GM18907 (cell line): ENCODE measurements at regions not wholly inside any gene's neighbourhood (a gene's known extent, or its start where the extent isn't known, plus 50 kb on each side); places are given as distances from the start of the nearest gene placed in this dataset.

Experiments
- ATAC-seq: cut with Tn5 transposase; IDR thresholded peaks from one replicate; pipeline ENCODE4 v1.9.1; 2021; ENCODE audit warnings: mild to moderate bottlenecking, moderate library complexity; ENCODE audit not compliant: unreplicated experiment

DNA sequence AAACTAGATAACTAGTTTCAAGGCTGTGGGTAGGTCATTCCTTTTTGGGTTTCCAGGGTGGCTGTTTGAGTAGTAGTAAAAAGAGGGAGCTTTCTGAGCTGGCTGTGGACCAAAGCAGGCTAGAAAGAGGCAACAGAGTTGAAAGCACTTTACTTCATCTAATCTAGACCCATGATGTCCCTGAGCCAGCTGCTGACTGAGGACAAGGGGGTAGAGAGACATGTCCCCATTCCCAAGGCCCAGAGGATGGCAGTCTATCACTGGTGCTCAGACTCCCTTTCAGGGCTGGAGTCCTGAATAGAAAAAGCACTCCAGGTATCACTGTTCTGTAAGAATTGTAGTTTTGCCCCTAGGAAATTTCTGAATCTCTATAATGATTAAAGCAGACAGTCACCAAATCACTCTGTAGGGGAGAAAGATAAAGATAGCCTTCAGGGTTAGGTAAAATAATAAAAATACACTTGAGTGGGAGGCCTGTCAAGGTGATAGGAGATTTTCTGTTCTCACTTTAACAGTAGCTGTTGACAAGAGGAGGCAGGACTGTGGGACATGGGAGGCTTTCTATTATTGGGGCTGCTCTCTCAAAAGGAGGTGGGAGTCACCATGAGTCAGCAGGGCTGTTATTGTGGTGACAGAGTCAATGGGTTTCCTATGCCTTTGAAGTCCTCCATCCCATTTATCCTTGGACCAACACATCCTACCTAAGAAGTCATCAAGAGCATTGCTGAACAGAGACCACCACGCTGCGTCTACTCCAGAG, 190.2 kb upstream of the MPHOSPH6 start:
- ATAC-seq = no peak

DNA sequence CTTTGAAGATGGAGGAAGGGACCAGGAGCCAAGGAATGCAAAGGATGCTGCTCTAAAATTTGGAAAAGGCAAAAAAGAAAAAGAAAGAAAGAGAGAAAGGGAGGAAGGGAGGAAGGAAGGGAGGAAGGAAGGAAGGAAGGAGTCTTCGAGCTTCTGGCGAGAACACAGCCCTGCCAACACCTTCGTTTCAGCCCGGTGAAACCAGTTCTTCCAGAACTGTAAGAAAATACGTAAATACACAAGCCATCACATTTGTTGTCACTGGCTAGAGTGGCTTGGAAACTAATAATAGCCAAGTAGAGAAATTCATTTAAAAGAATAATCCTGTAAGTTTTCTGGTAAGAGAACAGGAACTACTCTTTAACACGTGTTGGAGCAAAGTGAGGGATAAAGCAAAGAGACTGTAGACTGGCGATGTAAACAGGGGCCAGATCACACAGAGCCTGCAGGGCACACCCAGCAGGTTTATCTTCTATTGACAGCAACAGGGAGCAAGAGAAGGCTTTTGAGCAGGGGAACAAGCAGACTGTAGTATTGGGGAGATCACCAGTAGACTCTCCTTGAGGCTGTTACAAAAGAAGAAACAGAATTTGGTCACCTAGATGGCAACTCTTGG, 188.7 kb upstream of the MPHOSPH6 start:
- ATAC-seq = no peak

DNA sequence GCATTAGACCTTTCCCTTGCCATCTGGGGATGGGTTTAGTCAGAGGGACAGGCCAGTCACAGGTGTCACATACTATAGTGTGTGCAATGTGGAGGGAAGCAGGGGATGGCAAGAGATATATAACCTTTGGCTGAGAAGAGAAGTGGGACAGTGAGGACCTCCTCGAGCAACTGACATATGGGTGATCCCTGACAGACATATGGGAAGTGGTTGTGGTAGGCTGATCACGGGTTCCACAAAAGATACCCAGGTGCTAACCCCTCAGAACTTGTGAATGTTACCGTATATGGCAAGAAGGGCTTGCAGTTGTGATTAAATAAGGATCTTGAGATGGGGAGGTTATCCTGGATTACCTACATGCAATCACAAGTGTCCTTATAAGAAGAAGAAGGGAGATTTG, 188.1 kb upstream of the MPHOSPH6 start:
- ATAC-seq = no peak

DNA sequence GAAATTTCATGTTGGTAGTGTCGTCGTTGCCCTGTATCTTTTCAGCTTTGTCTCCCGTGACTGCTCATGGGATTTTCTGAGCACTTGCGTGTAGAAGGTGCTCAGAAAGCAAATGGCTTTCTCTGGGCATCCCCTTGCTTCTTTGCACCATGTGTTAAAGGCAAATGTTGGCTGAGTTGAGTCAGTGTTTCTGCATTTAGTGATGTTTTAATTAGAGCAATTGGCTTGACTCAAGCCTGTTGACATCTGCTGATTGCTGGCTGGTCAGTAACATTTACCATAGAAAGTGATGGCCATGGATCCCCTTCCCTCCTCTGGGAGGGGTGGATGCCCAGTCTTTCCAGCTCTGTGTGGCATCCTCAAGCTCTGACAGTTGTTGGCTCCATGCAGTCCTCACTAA, 187.2 kb upstream of the MPHOSPH6 start:
- ATAC-seq = no peak

DNA sequence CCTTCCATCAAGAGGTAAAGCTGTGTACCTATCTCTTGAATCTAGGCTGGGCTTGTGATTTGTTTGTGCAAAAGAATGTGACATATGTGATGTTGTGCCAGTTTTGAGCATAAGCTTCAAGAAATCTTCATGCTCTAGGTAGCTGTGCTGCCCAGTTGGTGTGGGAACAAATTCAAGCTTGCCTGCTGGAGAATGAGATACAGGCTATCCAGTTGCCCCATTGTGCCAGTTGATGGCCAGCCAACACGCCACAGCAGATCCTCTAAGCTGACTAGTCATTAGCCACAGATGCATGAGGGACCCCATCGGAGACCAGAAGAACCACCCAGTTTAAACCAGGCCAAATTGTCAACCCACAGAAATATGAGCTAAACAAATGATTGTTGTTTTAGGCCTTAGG, 180.5 kb upstream of the MPHOSPH6 start:
- no peak for ATAC-seq

DNA sequence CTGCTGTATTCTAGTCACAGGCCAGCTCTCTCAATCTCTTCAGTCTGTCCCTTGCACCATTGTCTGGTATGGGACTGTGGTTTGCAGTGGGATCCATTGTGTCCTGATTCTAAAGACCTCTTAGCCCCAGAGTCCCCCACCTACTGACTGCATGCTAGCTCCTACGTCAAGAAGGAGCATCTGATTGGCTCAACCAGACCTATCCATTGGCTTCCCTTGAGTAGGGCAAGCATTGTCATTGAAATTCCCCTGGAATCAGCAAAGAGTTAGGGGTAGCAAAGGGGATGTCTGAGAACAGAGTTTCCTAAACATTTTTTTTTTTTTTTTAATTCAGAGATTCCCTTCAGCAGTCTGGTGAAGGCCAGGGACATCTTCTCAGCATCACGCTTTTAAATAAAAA, 175.3 kb upstream of the MPHOSPH6 start:
- no peak for ATAC-seq

DNA sequence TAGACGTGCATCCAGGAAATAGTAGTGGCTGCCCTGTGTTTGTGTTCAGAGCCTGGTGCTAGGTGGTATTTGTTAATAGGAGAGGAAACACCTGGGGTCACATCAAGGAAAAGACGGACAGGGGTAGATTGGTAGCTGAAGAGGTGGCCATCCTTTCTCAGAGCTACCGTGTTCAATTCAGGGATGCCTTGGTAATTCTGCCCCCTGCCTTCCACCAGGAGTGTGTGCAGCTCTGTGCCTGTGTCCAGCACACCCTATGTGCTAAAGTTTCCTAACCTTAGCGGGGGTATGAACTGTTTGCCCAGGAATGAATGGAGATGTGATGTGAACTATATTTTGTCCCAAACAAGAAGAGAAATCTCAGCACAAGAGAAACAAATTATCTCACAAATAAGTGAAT, 174.1 kb upstream of the MPHOSPH6 start:
- ATAC-seq = no peak

DNA sequence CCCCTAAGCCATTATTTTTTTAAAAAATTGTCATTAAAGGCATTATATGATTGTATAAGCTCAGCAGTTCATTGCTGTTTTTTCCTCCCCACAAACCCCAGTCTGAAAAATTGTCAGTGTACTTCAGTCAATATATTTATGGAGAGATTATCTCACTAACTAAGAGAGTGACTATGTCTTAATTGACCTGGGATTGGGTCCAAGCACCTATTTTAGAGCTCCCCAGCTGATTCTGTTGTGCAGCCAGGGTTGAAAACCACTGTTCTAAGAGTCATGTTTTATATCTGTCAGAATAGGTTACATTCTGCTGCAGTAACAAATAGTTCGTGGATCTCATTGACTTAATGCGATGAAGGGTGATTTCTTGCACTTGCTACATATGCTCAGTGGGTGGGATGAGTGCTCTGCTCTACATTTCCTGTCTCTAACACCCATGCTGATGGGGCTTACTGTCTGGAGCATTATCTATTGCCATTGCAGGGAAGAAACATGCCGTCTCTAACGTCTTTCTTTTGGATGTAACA, 171.2 kb upstream of the MPHOSPH6 start:
- no peak for ATAC-seq

DNA sequence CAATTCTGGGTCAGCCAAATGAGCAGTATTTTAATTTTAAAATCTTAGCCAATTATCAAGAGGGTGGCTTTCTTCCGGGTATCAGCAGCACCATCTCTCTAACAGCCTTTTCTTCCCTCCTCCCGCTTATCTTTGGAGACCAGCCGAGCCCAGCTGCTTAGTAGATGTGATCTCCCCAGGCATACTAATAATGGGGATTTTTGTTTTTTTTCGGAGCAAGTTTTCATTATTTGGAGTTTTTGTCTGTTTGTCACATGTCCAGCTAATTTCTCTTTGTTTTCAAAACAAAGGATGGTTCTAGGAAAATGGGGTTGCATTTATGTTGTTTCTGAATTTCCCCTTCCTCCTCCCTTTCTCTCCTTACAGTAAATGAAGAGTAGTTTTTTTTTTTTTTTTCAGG, 170.5 kb upstream of the MPHOSPH6 start:
- ATAC-seq = no peak

DNA sequence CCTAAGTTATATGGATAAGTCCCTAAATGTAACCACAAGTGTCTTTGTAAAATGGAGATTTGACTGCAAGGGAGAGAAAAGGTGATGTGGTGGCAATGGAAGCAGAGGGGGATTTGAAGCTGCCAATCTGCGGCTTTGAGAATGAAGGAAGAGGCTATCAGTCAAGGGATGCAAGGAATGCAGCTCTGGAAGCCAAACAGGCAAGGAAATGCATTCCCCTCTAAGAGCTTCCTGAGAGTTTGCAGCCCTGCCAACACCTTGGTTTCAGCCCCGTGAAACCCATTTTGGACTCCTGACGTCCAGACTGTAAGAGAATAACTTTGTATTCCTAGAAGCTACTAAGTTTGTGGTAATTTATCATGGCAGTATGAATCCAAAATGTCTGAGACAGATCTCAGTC, 167.3 kb upstream of the MPHOSPH6 start:
- no peak for ATAC-seq

DNA sequence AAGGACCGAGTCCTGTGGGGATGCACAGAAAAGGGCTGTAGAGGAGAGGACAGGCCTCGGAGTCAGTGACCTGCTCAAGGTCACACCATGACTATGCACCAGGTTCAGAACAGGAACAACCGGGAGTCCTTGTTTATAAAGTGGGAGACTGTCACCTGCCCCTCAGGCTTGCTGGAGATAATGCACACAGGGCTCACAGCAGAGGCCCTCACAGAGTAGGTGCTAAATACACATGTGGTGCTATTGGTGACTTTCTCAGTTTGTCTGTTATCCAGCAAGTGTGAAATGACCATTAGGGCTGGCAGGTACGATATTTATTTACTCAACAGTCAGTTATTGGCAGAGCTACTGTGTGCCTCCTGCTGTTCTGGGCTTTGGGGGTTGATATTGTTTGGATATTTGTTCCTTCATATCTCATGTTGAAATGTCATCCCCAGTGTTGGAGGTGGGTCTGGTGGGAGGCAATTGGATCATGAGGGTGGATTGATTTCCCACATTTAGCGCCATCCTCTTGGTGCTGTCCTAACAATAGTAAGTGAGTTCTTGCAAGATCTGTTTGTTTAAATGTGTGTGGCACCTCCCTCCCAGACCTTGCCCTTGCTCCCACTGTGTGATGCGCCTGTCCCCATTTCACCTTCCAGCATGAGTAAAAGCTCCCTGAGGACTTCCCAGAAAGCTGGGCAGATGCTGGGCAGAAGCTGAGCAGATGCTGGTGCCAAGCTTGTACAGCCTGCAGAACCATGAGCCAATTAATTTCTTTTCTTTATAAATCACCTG, 162.1 kb upstream of the MPHOSPH6 start:
- ATAC-seq = no peak

DNA sequence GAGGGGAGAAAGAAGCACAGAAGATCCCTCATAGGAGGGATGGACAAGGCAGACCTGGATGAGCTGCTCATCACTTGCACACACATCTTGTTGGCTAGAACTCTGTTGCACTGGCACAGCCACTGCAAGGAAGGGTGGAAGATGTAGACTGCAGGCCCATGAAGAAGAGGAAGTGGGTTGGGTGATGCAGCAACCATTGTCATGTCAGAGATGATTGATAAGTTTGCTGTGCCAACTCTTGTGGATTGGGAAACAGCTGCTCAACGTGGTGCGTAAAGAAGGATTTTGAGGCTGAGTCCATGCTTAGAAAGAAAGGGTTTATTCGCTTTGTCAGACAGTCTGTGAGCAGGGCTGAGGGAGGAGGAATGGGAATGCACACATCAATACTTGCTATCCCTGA, 161.4 kb upstream of the MPHOSPH6 start:
- ATAC-seq = no peak

DNA sequence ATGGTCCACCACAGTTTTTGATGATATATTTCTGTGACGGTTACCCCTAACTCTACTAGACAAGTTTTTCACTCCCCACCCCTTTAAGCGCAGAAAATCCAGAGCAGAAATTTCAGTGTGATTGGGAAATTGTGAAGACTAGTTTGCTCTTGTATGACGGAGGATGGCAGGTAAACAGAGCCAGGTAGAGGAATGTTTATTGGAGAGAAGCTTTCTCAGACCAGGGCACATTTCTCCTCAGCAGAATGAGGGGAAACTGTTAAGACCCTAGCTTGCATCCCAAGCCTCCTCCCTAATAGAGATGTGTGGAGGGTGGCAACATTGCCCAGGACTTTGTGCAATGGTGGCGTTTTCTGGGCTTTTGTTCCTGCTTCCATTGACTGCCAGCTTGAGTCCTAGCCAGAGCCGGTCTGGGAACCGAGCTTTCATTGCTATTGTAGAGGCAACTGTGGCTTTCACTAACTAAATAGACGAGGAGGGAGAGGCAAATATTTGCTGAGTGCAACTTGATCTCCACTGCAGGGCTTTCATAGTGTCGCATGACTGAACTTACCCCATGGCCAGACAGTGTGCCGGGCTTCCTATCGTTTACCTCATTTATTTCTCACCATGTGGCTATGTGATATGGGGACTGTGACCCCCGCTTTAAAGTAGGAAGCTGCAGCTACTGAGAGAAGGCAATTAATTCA, 159.6 kb upstream of the MPHOSPH6 start:
- ATAC-seq = no peak

DNA sequence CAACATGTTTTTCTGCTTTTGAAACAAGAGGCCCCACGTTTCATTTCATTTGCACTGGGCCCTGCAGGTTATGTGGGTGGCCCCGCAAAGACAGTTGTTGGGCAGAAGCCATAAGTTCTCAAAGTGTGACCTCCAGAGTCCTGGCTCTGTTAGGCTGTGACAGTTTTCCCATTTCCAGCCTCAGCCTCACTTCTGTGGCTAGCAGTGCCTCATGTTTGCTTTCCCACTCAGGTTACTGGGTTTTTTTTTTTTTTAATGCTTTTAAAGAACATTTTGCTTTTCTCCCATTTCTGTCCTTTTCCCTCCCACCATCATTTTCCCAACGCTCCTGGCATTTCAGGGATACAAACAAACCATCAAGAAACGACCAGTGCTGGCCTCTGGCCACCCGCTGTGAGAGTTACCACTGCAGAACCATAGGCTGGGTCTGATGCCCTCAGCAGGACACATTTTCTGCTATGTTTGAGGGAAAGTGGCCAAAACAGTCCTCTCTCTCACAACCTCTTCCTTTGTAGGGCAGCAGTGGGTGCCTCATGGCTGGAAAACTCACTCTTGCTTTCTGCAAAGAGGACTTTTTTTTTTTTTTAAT, 159.0 kb upstream of the MPHOSPH6 start:
- no peak for ATAC-seq

DNA sequence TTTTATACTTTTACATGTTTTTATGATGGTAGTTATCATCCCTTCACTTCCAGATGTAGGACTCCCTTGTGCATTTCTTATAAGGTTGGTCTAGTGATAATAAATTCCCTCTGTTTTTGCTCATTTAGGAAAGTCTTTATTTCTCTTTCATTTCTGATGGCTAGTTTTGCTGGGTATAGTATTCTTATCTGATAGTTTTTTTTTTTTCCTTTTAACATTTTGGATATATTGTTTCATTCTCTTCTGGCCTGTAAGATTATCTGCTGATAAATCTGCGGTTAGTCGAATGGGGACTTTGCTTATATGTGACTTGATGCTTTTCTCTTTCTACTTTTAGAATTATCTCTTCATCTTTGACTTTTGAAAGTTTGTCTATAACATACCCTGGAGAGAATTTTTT, 153.1 kb upstream of the MPHOSPH6 start:
- no peak for ATAC-seq

DNA sequence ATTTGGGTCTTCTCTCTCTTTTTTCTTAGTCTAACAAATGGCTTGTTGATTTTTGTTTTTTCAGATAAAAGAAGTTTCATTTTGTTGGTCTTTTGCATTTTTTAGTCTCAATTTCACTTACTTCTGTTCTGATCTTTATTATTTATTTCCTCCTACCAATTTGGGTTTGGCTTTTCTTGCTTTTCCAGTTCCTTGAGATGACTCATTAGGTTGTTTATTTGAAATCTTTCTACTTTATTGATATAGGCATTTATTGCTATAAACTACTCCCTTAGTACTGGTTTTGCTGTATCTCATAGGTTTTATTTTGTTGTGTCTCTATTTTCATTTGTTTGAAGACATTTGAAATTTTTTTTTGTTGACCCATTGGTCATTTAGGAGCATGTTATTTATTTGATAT, 152.2 kb upstream of the MPHOSPH6 start:
- no peak for ATAC-seq

DNA sequence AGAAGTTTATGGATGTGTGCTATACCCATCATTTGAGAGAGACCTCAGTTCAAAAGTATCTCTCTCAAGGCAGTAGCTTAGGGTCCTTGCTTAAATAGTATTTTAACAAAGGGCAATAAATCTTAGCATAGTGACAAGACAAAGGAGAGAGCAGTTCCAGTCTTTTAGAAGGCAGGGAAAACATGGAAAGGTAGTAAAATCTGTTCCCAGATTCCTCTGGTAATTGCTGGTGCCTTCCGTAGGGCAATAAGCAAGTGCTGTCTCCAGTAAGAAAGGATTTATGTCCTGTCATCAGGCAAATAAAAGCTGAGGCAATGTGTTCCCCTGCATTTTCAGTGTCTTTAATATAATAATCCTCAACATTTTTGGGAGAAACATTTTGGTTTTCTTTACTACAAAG, 149.0 kb upstream of the MPHOSPH6 start:
- ATAC-seq = no peak

DNA sequence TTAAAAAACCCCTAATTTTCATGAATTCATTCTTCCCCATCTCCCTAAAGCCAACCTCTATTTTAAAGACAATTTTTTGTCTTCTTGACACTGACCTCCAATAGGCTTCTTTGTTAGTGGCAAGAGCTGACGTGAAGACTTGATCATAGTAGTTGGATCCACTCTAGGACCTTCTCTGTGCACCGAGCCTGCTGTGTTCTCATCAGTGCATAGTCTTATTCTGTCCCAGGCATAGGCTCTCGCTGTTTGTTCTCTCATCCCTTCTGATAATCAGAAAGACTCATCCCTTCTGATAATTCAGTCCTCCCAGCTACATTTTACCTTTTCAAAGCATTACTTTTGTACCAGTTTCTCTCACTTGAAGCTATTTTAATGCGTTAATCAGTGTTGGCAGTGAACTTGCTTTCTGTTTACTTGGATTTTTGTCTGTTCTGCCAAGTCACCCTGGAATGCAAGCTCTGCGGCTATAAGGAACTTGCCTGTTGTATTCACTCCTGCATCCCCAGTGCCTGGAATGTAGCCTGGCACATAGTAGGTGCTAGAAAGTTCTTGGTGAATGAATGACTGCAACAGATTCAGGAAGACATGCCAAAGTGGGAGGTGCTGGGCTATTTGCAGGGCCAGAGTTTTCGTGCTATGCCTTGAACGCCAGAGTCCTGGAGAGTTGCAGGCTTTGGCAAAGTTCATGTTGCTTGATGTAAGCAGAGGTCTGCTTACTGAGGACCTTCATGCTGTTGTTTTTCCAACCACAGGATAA, 147.6 kb upstream of the MPHOSPH6 start:
- ATAC-seq = no peak

DNA sequence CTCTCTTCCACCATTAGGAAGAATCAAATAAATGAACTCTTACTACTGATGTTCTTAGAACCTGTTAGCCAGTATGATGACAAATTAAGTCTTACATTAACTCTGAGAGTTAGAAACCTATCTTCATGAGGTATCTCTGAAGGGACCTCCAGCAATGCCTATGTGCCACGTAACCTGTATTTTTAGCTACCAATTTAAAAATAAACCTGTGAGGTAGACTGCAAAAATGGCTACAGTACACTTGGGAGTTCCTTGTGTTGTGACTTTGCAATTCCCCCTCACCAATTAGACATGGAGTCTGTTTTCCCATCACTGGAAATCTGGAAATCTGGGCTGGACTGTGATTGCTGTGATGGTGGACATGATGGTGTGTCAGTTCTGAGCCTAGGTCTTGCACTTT, 143.7 kb upstream of the MPHOSPH6 start:
- ATAC-seq = no peak

DNA sequence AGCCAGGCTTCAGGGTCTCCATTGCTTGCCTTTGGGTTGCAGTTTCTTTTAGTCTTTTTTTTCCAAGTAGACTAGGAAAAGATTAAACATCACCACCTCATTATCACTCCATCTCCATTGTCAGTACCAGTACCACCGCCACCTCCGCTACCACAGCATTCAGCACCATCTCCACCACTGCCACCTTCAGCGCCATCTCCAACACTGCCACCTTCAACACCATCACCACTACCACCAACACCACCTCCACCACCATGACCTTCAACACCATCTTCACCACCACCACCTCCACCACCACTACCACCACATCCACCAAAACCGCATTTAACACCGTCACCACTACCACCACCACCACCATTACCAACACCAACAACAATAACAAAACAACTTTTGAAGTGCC, 141.5 kb upstream of the MPHOSPH6 start:
- ATAC-seq = no peak
